Forelimb muscle (tissue), 1 donor: ENCODE measurements at regions not wholly inside any gene's neighbourhood (a gene's known extent, or its start where the extent isn't known, plus 50 kb on each side); places are given as distances from the start of the nearest gene placed in this dataset.

ENCODE experiments used
- DNase-seq: peaks from one replicate; pipeline ENCODE4 v3.0.0-alpha.2; 2013; ENCODE audit warnings: low read depth

DNA sequence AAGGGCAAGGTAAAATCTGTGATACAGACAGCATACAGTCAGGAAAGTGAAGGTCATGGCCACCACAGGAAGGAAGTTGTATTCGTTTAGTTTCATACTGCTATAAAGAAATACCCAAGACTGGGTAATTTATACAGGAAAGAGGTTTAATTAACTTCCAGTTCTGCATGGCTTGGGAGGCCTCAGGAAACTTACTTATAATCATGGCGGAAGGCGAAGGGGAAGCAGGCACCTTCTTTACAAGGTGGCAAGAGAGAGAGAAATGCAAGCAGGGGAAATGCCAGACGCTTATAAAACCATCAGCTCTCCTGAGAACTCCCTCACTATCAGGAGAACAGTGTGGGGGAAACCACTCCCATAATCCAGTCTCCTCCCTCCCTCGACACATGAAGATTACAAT, 353.7 kb upstream of the SEMA6D start:
- no peak for DNase-seq

DNA sequence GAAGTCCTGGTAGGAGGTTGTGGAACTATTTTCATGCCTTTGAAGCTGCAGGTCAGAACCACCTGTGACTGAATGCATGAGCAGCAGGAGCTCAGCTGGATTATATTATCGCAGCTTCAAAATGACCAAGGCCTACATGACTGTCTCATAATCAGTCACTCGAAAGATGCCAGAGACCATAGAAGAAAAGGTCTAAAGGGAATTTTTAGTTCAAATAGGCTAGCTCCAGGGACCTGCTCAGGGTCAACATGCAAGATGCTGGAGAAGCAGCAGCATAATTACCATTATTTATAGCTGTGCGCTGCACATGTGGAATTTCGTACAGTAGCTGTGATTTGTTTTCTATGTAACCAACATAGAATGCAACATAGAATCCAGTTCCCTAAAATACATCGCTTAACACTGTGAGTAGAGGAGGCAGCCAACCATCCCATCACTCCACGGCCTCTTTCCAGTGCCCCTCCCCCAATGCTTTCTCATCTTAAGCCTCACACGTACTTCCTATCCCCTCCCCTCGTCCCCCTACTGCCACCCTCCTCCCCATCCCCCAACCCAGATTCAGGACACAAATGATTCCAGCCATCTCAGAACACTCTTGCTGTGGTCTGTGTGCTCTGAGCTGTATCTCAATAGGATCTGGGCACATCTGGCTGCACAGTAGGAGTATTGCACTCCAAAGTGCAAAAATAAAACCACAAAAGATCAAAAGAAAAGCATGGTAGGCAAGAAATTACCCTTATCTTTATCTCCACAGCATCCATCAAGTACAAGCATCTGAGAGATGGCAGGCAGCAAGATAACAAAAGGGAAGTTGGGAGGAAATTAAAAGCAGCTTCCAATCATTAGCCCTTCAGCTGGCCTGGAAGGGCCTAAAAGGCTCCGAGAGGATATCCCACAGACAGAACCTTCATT, 352.8 kb upstream of the SEMA6D start:
- DNase-seq: no peak

DNA sequence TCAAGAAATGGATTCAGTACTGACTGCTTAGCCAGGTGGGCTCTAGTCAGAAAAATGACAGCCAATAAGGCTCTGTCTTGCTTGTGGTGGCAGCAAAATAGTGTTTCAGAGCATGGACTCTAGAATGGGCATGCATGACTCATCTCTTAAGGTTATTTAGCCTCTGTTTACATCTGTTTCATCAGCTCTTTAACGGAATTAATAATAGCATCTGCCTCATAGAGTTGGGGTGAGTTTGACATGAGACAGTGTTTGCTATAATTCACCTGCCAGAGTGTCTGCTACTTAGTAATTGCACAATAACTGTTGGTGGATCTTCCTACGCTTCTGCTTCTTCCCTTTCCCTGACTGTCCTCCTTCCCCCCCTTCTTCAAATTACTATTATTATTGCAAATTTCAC, 350.4 kb upstream of the SEMA6D start:
- DNase-seq: no peak

DNA sequence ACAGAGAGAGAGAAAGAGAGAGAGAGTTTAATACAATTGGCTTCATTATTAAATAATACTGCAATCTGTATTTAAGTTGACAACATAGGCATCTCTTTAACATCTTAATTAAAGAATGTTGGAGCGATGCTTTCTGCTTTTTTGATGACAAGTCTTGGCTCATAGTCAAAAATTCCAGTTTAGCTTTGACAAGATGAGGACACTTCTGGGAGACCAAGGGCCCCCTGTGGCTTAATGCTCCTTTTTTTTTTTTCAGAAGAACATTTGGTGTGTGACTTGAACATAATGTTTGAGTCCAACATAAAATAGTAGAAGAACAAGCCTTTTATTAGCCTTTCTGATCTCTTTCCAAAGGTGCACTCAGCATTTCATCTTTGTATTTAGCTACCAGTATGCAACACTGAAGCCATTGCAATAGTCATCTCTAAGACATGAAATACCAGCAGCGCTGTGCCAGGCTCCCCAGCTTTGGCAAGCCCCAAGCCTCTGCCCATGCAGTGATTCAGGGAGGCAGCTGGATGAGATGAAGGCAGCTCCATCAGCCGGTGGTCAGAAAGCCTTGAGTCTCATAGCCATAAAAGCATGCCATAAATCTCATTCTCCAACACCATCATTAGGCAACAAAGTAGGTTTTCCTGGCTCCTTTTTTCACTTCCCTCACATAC, 349.4 kb upstream of the SEMA6D start:
- DNase-seq: no peak

DNA sequence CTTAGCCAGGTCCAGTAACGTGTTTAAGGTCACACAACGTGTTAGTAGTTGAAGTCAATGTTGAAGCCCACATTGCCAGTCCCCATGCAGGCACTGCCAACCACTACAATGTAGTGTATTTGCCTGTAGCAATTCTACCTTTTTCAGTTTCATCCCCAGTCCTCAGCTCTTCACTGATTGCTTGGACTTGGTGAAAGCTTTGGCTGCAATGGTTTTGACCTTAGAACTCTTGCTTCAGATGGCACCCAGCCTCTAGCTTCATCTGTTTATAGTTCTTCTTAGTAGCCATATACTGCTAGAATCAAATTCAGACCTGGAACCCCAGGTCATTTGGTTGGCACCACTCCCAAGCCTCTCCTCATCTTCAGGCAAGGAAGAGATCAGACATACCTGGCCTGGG, 345.4 kb upstream of the SEMA6D start:
- DNase-seq: no peak

DNA sequence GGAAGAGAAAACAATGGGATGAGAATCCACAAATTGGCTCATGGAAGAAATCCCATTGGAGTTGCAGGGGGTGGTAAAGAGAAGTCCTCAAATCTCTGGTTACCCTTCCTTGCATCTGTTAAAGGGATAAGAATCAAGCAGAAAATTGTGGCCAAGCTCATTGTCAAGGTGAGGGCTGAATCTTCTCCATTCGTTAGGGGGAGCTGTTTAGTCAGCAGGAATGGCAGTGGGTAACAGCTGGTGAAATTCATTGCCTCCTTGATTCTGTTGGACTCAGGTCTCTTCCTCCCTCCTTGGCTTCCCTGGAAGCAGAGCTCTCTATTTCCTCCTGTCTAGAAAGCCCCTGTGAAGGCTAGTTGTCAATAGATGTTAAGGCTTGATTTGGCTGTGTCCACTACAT, 343.1 kb upstream of the SEMA6D start:
- DNase-seq: no peak

DNA sequence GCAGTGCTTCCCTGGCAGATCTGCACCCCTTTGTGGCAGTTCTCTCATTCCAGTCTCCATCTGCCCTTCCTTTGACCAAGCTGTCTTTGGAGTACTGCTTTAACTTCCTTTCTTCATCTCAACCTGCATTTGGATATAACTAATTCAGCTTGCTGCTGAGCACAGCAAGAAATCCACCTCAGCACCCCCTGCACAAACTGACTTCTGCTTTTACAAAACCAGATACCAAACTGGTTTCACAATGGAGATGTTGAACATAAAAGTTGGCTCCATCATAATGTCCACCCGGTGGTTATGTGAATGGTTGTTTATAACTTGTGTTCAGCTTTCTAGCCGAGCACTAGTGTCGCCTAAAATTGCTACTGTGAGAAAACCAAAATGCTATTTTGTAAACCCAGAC, 341.1 kb upstream of the SEMA6D start:
- no peak for DNase-seq

DNA sequence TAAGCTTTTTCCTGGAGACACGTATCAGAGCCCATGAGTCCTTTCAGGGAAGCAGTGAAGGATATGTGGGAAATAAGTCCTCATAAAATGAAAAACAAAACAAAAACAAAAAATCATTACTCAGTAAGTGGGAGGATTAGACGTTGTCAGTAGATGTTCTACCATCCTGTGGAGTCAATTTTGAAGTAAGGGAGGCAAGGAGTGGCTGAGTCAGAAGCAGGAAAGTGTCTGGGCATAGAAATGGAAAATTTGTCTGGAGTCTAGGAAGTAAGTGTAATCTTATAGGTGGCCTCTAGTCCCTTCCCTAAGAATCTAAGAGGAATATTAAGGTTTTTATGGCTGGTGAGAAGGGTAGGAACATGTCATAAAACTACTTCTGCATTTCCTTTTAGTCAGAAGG, 339.8 kb upstream of the SEMA6D start:
- no peak for DNase-seq

DNA sequence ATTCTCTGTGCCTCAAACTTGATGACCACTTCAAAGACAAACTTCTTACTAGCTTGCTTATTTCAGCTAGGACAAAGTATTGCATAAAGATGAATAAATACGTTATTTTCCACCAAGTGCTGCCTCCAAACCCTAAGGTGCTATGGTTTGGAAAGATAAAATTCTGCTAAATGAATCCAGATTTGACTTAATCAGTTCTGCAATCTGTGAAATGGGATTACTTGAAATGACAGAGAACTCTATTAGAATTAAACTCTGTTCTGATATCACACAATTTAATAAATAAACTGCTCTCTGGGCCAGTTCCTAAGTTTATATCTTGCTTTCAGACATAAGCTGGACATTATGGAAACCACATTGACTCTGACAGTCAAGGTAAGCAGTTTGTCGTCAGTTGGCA, 338.8 kb upstream of the SEMA6D start:
- DNase-seq: no peak

DNA sequence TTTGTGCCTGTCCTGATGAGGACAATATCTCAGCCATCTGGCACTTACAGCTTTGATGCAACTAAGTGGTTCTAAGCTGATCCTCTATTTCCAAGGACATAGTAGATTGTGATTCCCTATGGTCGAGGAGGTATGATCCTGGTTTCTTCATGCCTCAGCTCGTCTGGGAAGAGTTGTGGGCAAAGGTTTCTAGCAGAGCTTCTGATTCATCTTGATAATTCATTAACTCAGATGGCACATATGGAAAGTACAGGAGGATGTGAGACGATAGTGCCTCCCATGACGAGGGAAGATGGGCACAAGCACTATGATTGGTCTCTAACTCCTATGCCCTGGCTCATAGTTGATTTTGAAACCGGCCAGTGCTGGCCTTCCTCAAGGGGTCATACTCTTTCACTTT, 334.2 kb upstream of the SEMA6D start:
- DNase-seq: no peak

DNA sequence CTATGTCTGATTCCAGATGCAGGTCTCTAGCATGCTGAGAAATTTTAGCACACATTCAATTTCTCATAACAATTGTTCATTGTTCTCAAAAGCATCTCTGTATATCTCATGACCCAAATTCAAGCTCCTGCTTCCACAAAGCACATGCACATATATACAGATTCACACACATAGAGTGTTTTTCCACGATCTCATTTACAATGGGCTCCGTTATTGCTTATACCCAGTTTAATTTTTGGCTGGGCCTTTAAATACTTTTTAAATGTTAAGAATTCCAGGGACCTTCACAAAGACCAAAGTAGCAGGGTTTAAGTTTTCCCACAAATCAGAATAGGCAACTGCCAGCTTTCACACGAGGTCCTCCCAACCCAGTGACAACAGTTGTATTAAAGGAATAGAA, 333.5 kb upstream of the SEMA6D start:
- DNase-seq: no peak

DNA sequence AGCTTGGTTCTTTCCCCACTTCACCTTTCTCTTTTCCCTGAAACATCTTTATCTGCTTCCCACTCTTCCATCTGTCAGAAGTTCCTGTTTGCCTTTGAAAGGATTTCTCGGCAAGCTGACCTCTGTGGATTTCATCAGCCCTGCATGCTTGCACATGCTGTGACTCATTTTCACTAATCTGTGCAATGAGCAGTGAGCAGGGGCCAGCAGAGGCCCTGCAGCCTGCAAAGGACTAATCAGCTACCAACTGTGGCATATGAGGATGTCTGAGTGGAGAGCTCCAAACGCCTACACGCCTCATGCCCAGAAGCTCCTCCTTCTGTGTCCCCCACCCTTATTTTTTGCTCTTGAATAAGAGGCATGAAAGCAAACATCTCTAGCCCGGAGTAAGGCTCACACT, 333.0 kb upstream of the SEMA6D start:
- no peak for DNase-seq

DNA sequence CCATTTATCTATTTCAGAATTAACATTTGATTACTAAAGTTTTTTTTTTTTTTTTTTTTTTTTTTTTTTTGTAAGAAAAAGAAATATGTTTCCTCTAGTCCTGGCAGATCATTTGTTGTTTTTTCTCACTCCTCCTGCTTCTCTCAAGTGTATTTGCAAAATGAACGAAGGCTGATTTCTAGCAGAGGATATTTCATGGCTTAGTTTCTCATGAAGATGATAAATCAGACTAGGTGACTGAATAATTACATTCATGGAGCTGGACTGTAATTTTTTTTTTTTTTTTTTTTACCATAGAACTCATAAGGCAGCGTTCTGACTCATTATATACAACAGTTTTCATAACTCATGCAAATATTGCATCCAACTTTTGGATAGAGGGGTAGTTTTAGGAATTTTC, 332.5 kb upstream of the SEMA6D start:
- no peak for DNase-seq

DNA sequence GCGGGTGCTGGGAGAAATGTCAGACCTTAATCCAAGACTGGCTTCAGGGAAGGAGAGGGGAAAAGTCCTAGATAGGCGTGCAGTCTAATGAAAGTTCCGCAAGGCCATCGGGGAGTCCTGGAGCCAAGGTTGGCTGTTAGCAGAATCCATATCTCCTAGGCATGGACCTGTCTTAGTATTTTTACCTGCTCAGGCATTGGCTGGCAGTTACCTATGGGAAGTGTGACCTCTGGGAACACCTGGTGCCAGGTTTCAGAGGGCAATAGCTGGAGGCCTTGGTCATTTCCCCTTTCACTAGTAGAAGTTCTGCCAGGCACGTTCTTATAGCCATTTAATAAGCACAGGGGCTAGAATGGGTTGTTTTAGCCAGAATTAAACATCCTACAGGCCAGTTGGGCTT, 330.8 kb upstream of the SEMA6D start:
- no peak for DNase-seq

DNA sequence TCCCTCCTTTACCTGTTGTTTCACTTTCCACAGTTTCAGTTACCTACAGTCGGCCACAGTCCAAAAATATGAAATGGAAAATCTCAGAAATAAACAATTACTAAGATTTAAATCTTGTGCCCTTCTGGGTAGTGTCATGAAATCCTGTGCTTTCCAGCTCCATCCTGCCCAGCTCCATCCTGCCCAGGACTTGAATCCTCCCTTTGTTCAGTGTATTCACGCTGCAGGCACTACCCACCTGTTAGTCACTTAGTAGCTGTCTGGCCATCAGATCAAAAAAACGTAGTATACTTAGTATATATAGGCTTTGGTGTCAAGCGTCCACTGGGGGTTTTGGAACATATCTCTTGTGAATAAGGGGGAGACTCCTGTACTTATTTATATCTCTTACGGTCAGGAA, 329.0 kb upstream of the SEMA6D start:
- DNase-seq: no peak

DNA sequence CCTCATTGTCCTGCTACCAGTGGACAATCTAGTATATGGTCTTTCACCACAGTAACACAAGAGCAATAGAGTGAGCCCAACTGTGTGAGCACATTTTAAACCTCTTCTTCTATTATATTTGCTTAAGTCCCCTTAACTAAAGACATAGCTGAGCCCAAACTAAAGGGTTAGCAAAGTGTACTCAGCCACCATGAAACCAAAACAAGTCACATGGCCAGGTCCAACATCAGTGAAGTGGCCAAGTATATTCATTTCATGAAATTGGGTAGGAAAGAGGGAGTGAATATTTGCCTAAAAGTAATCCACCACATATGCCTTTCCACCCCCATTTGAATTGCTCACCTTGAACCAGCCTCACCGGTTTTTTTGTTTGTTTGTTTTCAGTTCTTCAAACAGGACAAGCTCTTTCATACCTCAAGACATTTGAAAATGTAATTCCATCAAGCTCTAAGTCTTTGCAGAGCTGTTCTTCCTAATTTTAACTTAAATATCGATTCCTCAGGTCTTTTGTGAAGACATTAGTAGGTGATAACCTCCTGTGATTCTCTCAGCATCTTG, 327.0 kb upstream of the SEMA6D start:
- no peak for DNase-seq

DNA sequence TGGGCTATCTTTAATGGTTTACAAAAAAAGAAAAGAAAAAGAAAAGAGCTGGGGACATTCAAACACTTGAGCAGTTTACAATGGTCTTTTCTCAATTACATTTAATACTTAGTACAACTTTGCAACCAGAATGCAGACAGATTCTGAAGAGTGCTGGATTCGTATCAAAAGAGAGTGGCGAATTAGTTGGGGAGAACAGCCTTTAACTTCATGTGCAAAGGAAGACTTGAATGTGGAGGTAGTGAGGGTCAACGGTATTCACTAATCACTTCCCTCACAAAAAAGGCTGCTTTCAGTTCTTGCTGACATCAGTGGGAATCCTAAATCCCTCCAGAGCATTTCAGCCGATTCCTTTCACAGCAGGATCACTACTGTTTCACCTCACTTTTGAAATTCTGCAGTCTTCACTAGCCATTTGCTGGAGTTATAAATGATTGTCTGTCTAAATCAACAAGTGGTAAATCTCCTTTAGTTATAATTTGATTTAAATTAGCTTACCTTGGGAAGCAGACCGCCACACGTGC, 323.0 kb upstream of the SEMA6D start:
- DNase-seq: no peak

DNA sequence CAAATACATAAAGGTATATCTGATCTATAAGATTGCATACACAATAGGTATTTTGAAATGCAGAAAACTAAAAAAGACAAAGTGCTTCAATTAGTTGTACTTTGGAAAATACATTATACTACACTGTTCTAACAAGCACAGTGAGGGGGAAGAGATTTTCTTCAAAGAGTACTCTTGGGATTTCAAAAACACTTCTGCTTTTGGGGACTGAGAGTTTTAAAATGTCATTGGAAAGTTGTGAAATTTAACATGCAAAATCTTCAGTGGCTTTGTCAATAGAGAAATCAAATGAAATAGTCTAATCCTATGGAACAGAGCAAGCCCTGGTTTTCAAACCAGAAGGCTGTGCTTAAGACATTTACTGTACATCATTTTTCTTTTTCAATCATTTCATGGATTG, 322.2 kb upstream of the SEMA6D start:
- DNase-seq: no peak

DNA sequence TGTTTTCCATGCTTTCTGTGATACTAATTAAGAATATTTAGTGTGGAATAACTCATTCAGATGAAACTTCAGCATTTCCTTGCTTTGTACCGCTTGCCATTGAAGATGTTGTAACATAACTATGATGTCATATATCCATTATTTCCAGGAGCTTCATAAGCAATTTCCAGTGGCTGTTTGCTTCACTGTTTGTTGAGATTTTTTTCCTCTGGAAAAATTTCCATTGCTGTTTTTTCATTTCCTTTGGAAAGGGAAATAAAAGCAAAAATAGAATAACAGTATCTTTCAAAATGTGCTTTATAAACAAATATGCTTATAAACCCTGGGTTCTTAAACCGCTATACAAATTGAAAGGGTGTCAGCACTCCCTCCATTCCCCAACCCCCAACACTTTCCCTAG, 319.6 kb upstream of the SEMA6D start:
- no peak for DNase-seq

DNA sequence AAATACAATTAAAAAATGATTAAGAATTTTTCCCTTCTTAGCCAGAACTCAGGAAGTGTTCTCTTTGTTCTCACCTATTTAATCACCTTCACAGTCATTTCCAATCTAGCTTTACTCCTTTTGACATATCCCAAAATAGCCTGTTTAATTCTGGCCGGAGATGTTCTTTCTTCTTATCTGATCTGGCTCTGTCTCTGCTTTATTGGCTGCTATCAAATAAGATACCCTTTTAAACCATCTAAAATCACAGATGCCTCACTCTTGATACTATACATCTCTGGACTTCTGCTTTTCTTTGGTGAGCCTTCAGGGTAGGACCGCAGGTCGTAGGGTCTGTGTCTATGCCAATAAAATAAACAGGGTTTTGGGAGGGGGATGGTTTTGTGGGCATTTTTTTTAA, 319.2 kb upstream of the SEMA6D start:
- DNase-seq: no peak

DNA sequence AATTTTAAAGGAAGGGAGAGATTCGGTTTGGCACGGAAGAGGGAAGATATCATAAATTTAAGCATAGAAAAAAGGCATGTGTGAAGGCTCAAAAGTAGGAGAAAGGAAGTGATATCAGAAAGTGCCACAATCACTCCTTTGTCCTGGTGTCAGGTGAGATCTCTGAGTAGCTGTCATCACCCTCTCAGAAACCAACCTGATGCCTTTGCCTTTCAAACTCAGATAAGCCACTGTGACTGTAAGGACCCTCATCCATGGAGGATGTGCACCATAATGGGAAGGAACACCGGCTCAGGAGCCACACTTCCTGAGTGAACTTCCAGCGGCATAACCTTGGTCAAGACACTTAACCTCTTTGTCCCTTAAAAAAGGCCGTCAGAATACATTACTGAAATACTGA, 318.7 kb upstream of the SEMA6D start:
- DNase-seq: no peak

DNA sequence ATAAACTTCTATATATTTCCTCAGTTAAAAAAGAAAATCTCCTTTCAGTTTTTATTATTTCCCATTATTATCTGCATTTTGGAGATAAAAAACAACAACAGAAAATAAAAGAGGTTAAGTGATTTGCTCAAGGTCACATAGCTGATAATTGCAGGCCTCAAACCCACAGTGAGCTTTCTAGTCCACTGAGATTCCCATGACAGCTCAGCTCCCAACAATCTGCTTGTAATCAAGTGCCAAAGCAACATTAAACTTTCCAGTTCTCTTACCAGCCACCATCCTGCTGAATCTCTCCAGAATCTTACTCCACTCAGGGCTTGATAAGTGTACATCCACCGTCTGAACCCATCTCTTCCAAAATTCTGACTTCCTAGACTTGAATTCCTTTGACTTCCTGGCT, 318.2 kb upstream of the SEMA6D start:
- no peak for DNase-seq

DNA sequence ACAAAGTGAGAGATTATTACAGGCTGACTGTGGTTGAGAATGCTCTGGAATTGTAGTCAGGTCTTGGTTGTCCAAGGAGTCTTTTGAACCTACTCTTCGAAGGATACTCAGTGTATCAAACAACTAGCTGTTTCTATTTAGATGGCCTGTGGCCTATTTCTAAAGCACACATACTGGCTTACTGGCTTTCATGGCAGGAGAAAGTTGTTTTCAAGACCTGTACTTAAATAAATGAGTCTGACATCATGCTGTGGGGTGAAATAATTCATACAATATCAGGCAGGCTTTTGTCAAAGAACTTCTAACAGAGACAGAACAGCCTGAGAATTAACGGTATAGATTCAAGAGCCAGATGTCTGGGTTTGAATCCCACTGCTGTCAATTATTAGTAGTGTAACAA, 316.7 kb upstream of the SEMA6D start:
- DNase-seq: no peak
